H1 (cell line): ENCODE measurements at regions not wholly inside any gene's neighbourhood (a gene's known extent, or its start where the extent isn't known, plus 50 kb on each side); places are given as distances from the start of the nearest gene placed in this dataset.

Source experiments
- ATF2 ChIP-seq: IDR thresholded peaks from 2 replicates; pipeline ENCODE4 v1.6.1; 2012; ENCODE audit warnings: low read length, inconsistent platforms
- KDM4A ChIP-seq: IDR thresholded peaks from one replicate; pipeline ENCODE4 v1.7.1; 2012; ENCODE audit warnings: low read depth, mild to moderate bottlenecking, moderate library complexity, low read length, inconsistent platforms; ENCODE audit not compliant: severe bottlenecking

GRCh38 chr4:108324450-108324849, 155.7 kb upstream of the LEF1 start (continued):
- no peak for TF ChIP-seq KDM4A
- no peak for TF ChIP-seq ATF2
